HCT116 (cell line): ENCODE measurements at regions not wholly inside any gene's neighbourhood (a gene's known extent, or its start where the extent isn't known, plus 50 kb on each side); places are given as distances from the start of the nearest gene placed in this dataset.

Source experiments
- ATAC-seq: fragments of 200-7000 bp; cut with Tn5 transposase; 2 replicates; pipeline ENCODE4 v1.9.1; 2020; ENCODE audit warnings: mild to moderate bottlenecking, moderate library complexity
- BruUV-seq: library from RNA; stranded (reverse); fragments of 400-500 nt; replicated peaks from 2 replicates; lab custom pipeline; 2021; lab: Mats Ljungman, UMichigan
- CTCF ChIA-PET: fragments of 300-600 bp; sonication (Branson Sonifier 250); formaldehyde crosslinking; loops from one replicate; lab custom pipeline; 2021; ENCODE audit warnings: antibody characterized with exemption; lab: Charles Lee
- POLR2A ChIA-PET: fragments of 300-600, 350-600 bp; sonication (Branson Sonifier 250); formaldehyde crosslinking; loops from one replicate; lab custom pipeline; 2021; ENCODE audit warnings: antibody characterized with exemption; lab: Charles Lee
- RAD21 ChIA-PET, 2 experiments: fragments of 300-600 bp; sonication (Branson Sonifier 250); formaldehyde crosslinking; loops; one replicate each; lab custom pipeline; 2023; ENCODE audit warnings: low total read pairs in 2 of 2; ENCODE audit not compliant: uncharacterized antibody in 2 of 2, unreplicated experiment in 2 of 2, low non-redundant PET in 1 of 2; lab: Charles Lee
- DNase-seq: peaks from one replicate; pipeline ENCODE4 v3.0.0-alpha.2; 2010; ENCODE audit warnings: low read depth, low spot score
- H2AFZ ChIP-seq: fragments of 200-600 bp; shearing (Covaris generic), sonication (generic); 2 replicates; pipeline ENCODE4 v1.6.1; 2017; ENCODE audit warnings: low read depth, mixed run types, mixed read lengths, antibody characterized with exemption, low read length; ENCODE audit not compliant: poor library complexity, severe bottlenecking
- H3K27ac ChIP-seq: 2 replicates; pipeline ENCODE4 v1.5.1; 2012; ENCODE audit warnings: low read depth, low read length
- H3K27me3 ChIP-seq: fragments of 200-600 bp; sonication (generic); 2 replicates; pipeline ENCODE4 v1.6.1; 2016; ENCODE audit warnings: mixed run types, low read length, mixed read lengths; ENCODE audit not compliant: insufficient read depth
- H3K36me3 ChIP-seq, 2 experiments: fragments of 200-500 bp in 1 of 2; fragments of 200-600 bp in 1 of 2; sonication (Bioruptor generic) in 1 of 2; sonication (generic) in 1 of 2; 2 replicates each; pipeline versions ENCODE4 v1.5.1 to v1.6.1; 2014 to 2016; ENCODE audit warnings: low read length in 2 of 2, inconsistent platforms in 1 of 2, mixed read lengths in 1 of 2, mixed run types in 1 of 2; ENCODE audit not compliant: insufficient read depth in 2 of 2, control insufficient read depth in 1 of 2
- H3K4me1 ChIP-seq, 2 experiments: fragments of 200-600 bp in 1 of 2; sonication (generic) in 1 of 2; 2 replicates each; pipeline versions ENCODE4 v1.5.1 to v1.6.1; 2012 to 2017; ENCODE audit warnings: low read length in 2 of 2, inconsistent platforms in 1 of 2, mild to moderate bottlenecking in 1 of 2, mixed read lengths in 1 of 2, mixed run types in 1 of 2, moderate library complexity in 1 of 2; ENCODE audit not compliant: insufficient read depth in 2 of 2, control insufficient read depth in 1 of 2
- H3K4me2 ChIP-seq: fragments of 200-600 bp; sonication (generic); 2 replicates; pipeline ENCODE4 v1.6.1; 2017; ENCODE audit warnings: mixed run types, low read length, mixed read lengths
- H3K4me3 ChIP-seq, 2 experiments: fragments of 200-600 bp in 1 of 2; sonication (generic) in 1 of 2; replicated peaks in 1 of 2; 2 replicates each; pipeline ENCODE4 v1.5.1; 2011 to 2016; ENCODE audit warnings: low read length in 2 of 2, control low read depth in 1 of 2, low read depth in 1 of 2, mild to moderate bottlenecking in 1 of 2, mixed read lengths in 1 of 2, mixed run types in 1 of 2
- H3K79me2 ChIP-seq: fragments of 200-600 bp; sonication (generic); 2 replicates; pipeline ENCODE4 v1.6.1; 2017; ENCODE audit warnings: mild to moderate bottlenecking, mixed run types, low read length, moderate library complexity, mixed read lengths; ENCODE audit not compliant: insufficient read depth
- H3K9ac ChIP-seq: fragments of 200-600 bp; sonication (generic); 2 replicates; pipeline ENCODE4 v1.6.1; 2016; ENCODE audit warnings: low read length, mixed read lengths
- H3K9me2 ChIP-seq: fragments of 200-600 bp; sonication (generic), shearing (Covaris generic); 2 replicates; pipeline ENCODE4 v1.6.1; 2017; ENCODE audit warnings: mixed run types, mild to moderate bottlenecking, moderate library complexity; ENCODE audit not compliant: insufficient read depth
- H3K9me3 ChIP-seq, 2 experiments: fragments of 200-500 bp in 1 of 2; fragments of 200-600 bp in 1 of 2; sonication (Bioruptor generic) in 1 of 2; sonication (generic) in 1 of 2; 2 replicates each; pipeline ENCODE4 v1.6.1; 2014 to 2017; ENCODE audit warnings: low read length in 2 of 2, mixed read lengths in 2 of 2, inconsistent platforms in 1 of 2, low read depth in 1 of 2, mild to moderate bottlenecking in 1 of 2, mixed run types in 1 of 2, moderate library complexity in 1 of 2; ENCODE audit not compliant: control insufficient read depth in 1 of 2, insufficient read depth in 1 of 2
- H4K20me1 ChIP-seq: fragments of 200-600 bp; sonication (generic), shearing (Covaris generic); 2 replicates; pipeline ENCODE4 v1.6.1; 2017; ENCODE audit warnings: mixed run types, mild to moderate bottlenecking, moderate library complexity; ENCODE audit not compliant: insufficient read depth
- CTCF ChIP-seq, 3 experiments: fragments of 200-600 bp in 1 of 3; sonication (generic) in 1 of 3; IDR thresholded peaks in 2 of 3; conservative IDR thresholded peaks in 1 of 3; 2 replicates each; pipeline ENCODE4 v1.5.1; 2012 to 2017; ENCODE audit warnings: low read depth in 2 of 3, low read length in 2 of 3, antibody characterized with exemption in 1 of 3, borderline replicate concordance in 1 of 3, control low read depth in 1 of 3, mild to moderate bottlenecking in 1 of 3, mixed read lengths in 1 of 3, mixed run types in 1 of 3, moderate library complexity in 1 of 3; ENCODE audit not compliant: insufficient read depth in 1 of 3
- EGR1 ChIP-seq: IDR thresholded peaks from 2 replicates; pipeline ENCODE4 v1.6.1; 2012; ENCODE audit warnings: low read depth
- EZH2 ChIP-seq: fragments of 200-600 bp; sonication (generic); IDR thresholded peaks from 2 replicates; pipeline ENCODE4 v1.6.1; 2017; ENCODE audit warnings: antibody characterized with exemption, mixed run types
- JUND ChIP-seq: IDR thresholded peaks from 2 replicates; pipeline ENCODE4 v1.6.1; 2012
- intact Hi-C: fragments of 100-400 bp; cut with micrococcal nuclease; formaldehyde crosslinking; loops from 2 replicates; pipeline ENCODE4 v1.10.0; 2022
- TF ChIP-seq, protein P1 (sequence below): IDR thresholded peaks from 2 replicates; pipeline ENCODE4 v1.6.1; 2012
- TF ChIP-seq, protein P2 (sequence below): IDR thresholded peaks from 2 replicates; pipeline ENCODE4 v1.6.1; 2012; ENCODE audit warnings: low read depth

DNA sequence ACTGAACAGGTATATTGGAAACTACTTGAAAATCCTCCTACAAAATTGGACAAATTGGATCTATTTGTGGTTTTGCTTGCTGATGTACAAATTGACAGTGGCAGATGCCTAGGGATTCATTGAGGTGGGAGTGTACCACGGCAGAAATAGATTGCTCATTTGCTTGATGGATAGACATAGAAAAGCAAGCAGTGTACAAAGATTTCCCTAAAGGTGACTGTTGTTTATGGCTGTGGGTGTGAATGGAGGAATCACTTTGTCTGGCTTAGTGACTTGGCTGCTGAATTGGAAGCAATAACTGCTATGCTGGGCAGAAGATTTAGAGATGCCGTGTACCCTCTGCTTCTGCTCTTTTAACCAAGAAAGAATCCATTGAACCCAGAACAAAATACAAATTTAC lies 191.0 kb upstream of the GRID2 start:
- intact Hi-C loops, result no loop called here
- no peak for DNase-seq

More for the DNA sequence above, 191.0 kb upstream of the GRID2 start:
- TF ChIP-seq CTCF (IDR thresholded peaks at IDR 0.05 in 2 of 3, conservative IDR thresholded peaks at IDR 0.05 in 1 of 3; ENCODE audit: borderline replicate concordance in 1 of 3, insufficient read depth in 1 of 3, low read depth in 2 of 3, low read length in 2 of 3), result no peak
- TF ChIP-seq, protein P1, sequence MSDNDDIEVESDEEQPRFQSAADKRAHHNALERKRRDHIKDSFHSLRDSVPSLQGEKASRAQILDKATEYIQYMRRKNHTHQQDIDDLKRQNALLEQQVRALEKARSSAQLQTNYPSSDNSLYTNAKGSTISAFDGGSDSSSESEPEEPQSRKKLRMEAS, result no peak
- TF ChIP-seq, protein P2, sequence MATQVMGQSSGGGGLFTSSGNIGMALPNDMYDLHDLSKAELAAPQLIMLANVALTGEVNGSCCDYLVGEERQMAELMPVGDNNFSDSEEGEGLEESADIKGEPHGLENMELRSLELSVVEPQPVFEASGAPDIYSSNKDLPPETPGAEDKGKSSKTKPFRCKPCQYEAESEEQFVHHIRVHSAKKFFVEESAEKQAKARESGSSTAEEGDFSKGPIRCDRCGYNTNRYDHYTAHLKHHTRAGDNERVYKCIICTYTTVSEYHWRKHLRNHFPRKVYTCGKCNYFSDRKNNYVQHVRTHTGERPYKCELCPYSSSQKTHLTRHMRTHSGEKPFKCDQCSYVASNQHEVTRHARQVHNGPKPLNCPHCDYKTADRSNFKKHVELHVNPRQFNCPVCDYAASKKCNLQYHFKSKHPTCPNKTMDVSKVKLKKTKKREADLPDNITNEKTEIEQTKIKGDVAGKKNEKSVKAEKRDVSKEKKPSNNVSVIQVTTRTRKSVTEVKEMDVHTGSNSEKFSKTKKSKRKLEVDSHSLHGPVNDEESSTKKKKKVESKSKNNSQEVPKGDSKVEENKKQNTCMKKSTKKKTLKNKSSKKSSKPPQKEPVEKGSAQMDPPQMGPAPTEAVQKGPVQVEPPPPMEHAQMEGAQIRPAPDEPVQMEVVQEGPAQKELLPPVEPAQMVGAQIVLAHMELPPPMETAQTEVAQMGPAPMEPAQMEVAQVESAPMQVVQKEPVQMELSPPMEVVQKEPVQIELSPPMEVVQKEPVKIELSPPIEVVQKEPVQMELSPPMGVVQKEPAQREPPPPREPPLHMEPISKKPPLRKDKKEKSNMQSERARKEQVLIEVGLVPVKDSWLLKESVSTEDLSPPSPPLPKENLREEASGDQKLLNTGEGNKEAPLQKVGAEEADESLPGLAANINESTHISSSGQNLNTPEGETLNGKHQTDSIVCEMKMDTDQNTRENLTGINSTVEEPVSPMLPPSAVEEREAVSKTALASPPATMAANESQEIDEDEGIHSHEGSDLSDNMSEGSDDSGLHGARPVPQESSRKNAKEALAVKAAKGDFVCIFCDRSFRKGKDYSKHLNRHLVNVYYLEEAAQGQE, result no peak
- no peak for TF ChIP-seq EZH2
- no peak for TF ChIP-seq JUND
- no peak for TF ChIP-seq EGR1
- ChIA-PET RAD21 (no interaction called here), CTCF (no interaction called here), POLR2A (no interaction called here)
- Histone ChIP-seq H3K9ac (no peak overlapping the region), H3K27ac (no peak overlapping the region), H3K4me1 (no peaks in the 10 kb centered on the region), H3K9me2 (no peaks in the 10 kb centered on the region), H4K20me1 (no peaks in the 10 kb centered on the region), H3K9me3 (no peaks in the 10 kb centered on the region), H2AFZ (no peak overlapping the region), H3K4me3 (no peak overlapping the region), H3K27me3 (no peaks in the 10 kb centered on the region), H3K36me3 (no peaks in the 10 kb centered on the region), H3K79me2 (no peaks in the 10 kb centered on the region), H3K4me2 (no peak overlapping the region)
- BruUV-seq, result no TSS peak
- ATAC-seq, result no peak
